HG03575 (cell line): ENCODE measurements at regions not wholly inside any gene's neighbourhood (a gene's known extent, or its start where the extent isn't known, plus 50 kb on each side); places are given as distances from the start of the nearest gene placed in this dataset.
A peak's percentile ranks its signal among the peaks of the same experiment; 100 is the strongest.
"Not testable (repeated sequence)": the region's sequence is repeated elsewhere in the genome, so short reads cannot be mapped to it uniquely, and the experiment has no call there.

ENCODE experiments used
- ATAC-seq: cut with Tn5 transposase; IDR thresholded peaks from one replicate; pipeline ENCODE4 v1.9.1; 2021; ENCODE audit not compliant: unreplicated experiment, insufficient number of reproducible peaks, low FRiP score; ENCODE audit errors: extremely low read depth

- not testable (repeated sequence) for ATAC-seq
Measured at GRCh38 chr7:128561116-128561722, 84.7 kb downstream of the METTL2B start.

GRCh38 chr7:128562795-128563194, 86.2 kb downstream of the METTL2B start:
- ATAC-seq: not testable (repeated sequence)

- not testable (repeated sequence) for ATAC-seq
Measured at GRCh38 chr7:128564123-128564700, 87.7 kb downstream of the METTL2B start.

- not testable (repeated sequence) for ATAC-seq
Measured at GRCh38 chr7:128564932-128565864, 88.7 kb downstream of the METTL2B start.

- not testable (repeated sequence) for ATAC-seq
Measured at GRCh38 chr7:128575277-128575676, 96.8 kb upstream of the GARIN1A start.

- ATAC-seq: not testable (repeated sequence)
Measured at GRCh38 chr7:128576953-128577352, 95.1 kb upstream of the GARIN1A start.

GRCh38 chr7:128579843-128580242, 92.2 kb upstream of the GARIN1A start:
- ATAC-seq: not testable (repeated sequence)

GRCh38 chr7:128581100-128581499, 91.0 kb upstream of the GARIN1A start:
- ATAC-seq: not testable (repeated sequence)

GRCh38 chr7:128581825-128582561, 90.1 kb upstream of the GARIN1A start:
- not testable (repeated sequence) for ATAC-seq

GRCh38 chr7:128586715-128587114, 85.4 kb upstream of the GARIN1A start:
- ATAC-seq: not testable (repeated sequence)

- no peak for ATAC-seq
Measured at GRCh38 chr7:128591705-128592104, 80.4 kb upstream of the GARIN1A start.

GRCh38 chr7:128592209-128592608, 79.9 kb upstream of the GARIN1A start:
- ATAC-seq: not testable (repeated sequence)

- not testable (repeated sequence) for ATAC-seq
Measured at GRCh38 chr7:128594061-128594460, 78.0 kb upstream of the GARIN1A start.

- ATAC-seq: not testable (repeated sequence)
Measured at GRCh38 chr7:128596336-128597128, 75.6 kb upstream of the GARIN1A start.

GRCh38 chr7:128598946-128599345, 73.1 kb upstream of the GARIN1A start:
- not testable (repeated sequence) for ATAC-seq

GRCh38 chr7:128608678-128609421, 63.2 kb upstream of the GARIN1A start:
- peak; percentile 54 for ATAC-seq

- ATAC-seq: not testable (repeated sequence)
Measured at GRCh38 chr7:128613366-128613765, 58.7 kb upstream of the GARIN1A start.

- not testable (repeated sequence) for ATAC-seq
Measured at GRCh38 chr7:128614812-128615211, 57.3 kb upstream of the GARIN1A start.
